GM12864 (cell line): ENCODE measurements at regions not wholly inside any gene's neighbourhood (a gene's known extent, or its start where the extent isn't known, plus 50 kb on each side); places are given as distances from the start of the nearest gene placed in this dataset.
"Not testable (repeated sequence)": the region's sequence is repeated elsewhere in the genome, so short reads cannot be mapped to it uniquely, and the experiment has no call there.

Experiments used
- DNase-seq: peaks from one replicate; pipeline ENCODE4 v3.0.0-alpha.2; 2011; ENCODE audit warnings: low read depth
- H3K4me3 ChIP-seq: 2 replicates; pipeline ENCODE4 v1.5.1; 2011; ENCODE audit warnings: mild to moderate bottlenecking, low read depth, low read length, control low read depth
- TF ChIP-seq, protein P1 (sequence below): IDR thresholded peaks from 2 replicates; pipeline ENCODE4 v1.5.1; 2011; ENCODE audit warnings: low read depth, mild to moderate bottlenecking, moderate library complexity, low read length, control low read depth, inconsistent platforms; ENCODE audit errors: missing control alignments

DNA sequence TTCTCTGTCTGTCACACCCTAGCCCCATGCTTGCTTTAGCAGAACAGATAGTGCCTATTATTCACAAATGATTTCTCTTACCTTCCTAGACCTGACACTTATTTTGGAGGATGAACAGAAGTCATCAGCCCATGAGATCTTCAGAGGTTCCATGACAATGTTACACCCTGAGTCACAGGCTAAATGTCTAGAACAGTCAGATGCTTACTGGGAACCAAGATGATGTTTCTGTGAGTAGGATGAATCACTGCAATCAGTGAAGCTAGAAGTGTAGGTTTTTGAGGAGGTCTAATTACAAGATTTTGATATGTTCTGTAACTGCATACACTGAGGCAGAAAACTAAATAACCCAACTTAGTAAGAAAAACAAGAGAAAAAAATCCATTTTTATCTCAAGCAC is 123.0 kb upstream of the THUMPD2 start:
- TF ChIP-seq, protein P1, sequence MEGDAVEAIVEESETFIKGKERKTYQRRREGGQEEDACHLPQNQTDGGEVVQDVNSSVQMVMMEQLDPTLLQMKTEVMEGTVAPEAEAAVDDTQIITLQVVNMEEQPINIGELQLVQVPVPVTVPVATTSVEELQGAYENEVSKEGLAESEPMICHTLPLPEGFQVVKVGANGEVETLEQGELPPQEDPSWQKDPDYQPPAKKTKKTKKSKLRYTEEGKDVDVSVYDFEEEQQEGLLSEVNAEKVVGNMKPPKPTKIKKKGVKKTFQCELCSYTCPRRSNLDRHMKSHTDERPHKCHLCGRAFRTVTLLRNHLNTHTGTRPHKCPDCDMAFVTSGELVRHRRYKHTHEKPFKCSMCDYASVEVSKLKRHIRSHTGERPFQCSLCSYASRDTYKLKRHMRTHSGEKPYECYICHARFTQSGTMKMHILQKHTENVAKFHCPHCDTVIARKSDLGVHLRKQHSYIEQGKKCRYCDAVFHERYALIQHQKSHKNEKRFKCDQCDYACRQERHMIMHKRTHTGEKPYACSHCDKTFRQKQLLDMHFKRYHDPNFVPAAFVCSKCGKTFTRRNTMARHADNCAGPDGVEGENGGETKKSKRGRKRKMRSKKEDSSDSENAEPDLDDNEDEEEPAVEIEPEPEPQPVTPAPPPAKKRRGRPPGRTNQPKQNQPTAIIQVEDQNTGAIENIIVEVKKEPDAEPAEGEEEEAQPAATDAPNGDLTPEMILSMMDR: no peak
- no peak overlapping the region for H3K4me3 ChIP-seq
- DNase-seq: no peak

DNA sequence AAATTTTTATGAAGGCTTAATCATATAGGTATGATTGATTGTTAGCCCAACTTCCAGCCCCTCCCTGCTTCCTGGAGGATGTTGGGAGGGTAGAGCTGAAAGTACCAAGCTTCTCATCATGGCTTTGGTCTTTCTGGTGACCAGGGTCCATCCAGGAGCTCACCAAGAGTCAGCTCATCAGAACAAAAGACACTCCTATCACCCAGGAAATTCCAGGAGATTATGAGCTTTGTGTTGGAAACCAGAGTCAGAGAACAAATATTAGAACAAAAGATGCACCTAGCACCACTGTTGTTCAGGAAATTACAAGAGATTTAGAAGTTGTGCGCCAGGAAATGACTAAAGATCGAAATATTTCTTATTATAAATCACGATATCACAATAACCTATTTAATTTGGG is 119.9 kb upstream of the THUMPD2 start:
- no peak overlapping the region for H3K4me3 ChIP-seq
- TF ChIP-seq, protein P1: no peak
- no peak for DNase-seq

- TF ChIP-seq, protein P1: no peak
- H3K4me3 ChIP-seq: no peak overlapping the region
- DNase-seq: no peak
Measured at GRCh38 chr2:39897273-39897672, 118.2 kb upstream of the THUMPD2 start.

DNA sequence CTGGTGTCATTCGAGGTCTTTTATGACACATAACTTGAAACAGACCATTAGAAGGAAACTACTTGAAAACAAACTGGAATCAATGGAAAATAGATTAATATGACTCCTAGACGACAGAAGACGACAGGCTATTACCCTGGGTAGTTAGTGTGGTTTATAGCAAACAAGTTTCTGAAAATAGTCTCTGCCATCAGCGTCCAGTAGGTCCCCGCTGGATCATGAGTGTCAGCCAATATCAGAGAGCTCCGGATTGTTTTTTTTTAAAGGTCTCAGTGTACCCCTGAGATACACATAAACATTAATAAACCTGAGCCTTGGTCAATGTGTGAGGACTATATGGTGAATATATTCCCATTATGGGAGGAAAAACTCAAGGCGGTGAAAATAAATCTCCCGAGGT is 115.0 kb upstream of the THUMPD2 start:
- TF ChIP-seq, protein P1: no peak
- DNase-seq: no peak
- no peak overlapping the region for H3K4me3 ChIP-seq

DNA sequence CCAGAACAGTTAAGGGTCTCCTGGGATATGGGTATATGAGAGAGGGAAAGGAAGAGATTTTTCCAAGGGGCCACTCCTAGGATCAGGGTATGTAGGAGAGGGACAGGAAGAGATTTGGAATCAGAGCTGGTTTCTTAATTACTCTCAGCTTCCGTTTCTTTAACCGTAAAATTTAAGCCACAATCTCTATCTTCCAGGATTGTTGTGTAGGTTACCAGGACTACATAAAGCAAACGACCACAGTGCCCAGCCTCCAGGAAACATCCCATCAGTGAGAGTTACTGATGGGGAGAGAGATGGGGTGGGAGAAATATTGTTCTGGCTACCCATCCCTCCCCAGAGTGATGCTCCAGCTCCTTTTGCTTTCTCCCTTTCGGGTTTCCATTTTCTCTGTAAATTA is 114.6 kb upstream of the THUMPD2 start:
- no peak overlapping the region for H3K4me3 ChIP-seq
- TF ChIP-seq, protein P1: no peak
- DNase-seq: no peak

DNA sequence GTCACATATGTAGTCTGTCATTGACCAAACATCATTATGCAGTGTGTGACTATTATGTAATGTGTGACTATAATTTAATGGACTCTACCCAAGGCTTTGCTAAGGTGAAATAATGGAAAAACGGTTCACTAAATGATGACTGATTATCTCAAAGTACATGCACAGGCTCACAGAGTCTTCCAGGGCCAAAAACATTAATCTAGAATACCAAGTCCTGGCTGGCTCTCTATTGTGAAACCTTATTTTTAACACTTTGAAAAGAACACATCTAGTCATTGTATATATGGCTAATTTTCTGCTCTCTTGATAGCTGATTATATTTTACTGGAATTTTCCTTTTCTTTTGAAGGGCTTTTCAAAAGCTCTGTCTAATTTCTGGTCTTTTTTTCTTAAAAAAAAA is 102.9 kb upstream of the THUMPD2 start:
- DNase-seq: no peak
- TF ChIP-seq, protein P1: no peak
- no peak overlapping the region for H3K4me3 ChIP-seq

- no peak overlapping the region for H3K4me3 ChIP-seq
- DNase-seq: no peak
- TF ChIP-seq, protein P1: no peak
Measured at GRCh38 chr2:39881494-39881893, 102.4 kb upstream of the THUMPD2 start.

GRCh38 chr2:39879001-39879400 is 99.9 kb upstream of the THUMPD2 start:
- not testable (repeated sequence) for H3K4me3 ChIP-seq, DNase-seq
